Testis (tissue), 2 donors: ENCODE measurements at regions not wholly inside any gene's neighbourhood (a gene's known extent, or its start where the extent isn't known, plus 50 kb on each side); places are given as distances from the start of the nearest gene placed in this dataset.

Source experiments
- DNase-seq: peaks from one replicate; pipeline ENCODE4 v3.0.0-alpha.2; 2019
- H3K27ac ChIP-seq, 2 donors: fragments of 200-600 bp; sonication (generic); one replicate each; pipeline ENCODE4 v1.5.1; 2019
- H3K27me3 ChIP-seq: fragments of 200-600 bp; sonication (generic); one replicate; pipeline ENCODE4 v1.5.1; 2019
- H3K36me3 ChIP-seq: fragments of 200-600 bp; sonication (generic); one replicate; pipeline ENCODE4 v1.5.1; 2017; ENCODE audit warnings: low read depth; ENCODE audit errors: missing control alignments
- H3K4me1 ChIP-seq: fragments of 200-600 bp; sonication (generic); one replicate; pipeline ENCODE4 v1.5.1; 2019
- H3K4me3 ChIP-seq, 2 donors: fragments of 200-600 bp; sonication (generic); one replicate each; pipeline ENCODE4 v1.5.1; 2017 to 2019
- H3K9me3 ChIP-seq: fragments of 200-600 bp; sonication (generic); one replicate; pipeline ENCODE4 v1.5.1; 2017
- CTCF ChIP-seq, 3 experiments: fragments of 450-650 bp in 2 of 3; fragments of 200-600 bp in 1 of 3; sonication (generic) in 1 of 3; IDR thresholded peaks; one replicate each; pipeline ENCODE4 v1.5.1; 2016 to 2019; ENCODE audit warnings: antibody characterized with exemption in 3 of 3, mild to moderate bottlenecking in 2 of 3, moderate library complexity in 1 of 3
- POLR2A ChIP-seq: fragments of 450-650 bp; IDR thresholded peaks from one replicate; pipeline ENCODE4 v1.6.1; 2017; ENCODE audit warnings: antibody characterized with exemption, mild to moderate bottlenecking, moderate library complexity
- WGBS, 2 donors: methylation state at CpG; one replicate each; pipeline ENCODE4 v1.1.5; 2018; 5-methylcytosine and 5-hydroxymethylcytosine counted together
- intact Hi-C: fragments of 100-400 bp; cut with DNase I; formaldehyde crosslinking; loops from one replicate; pipeline ENCODE4 v1.15.1; 2023; ENCODE audit warnings: low total_unique reads

- no peaks in the 10 kb centered on the region for H3K36me3 ChIP-seq
- no peak for TF ChIP-seq POLR2A
- TF ChIP-seq CTCF (IDR thresholded peaks at IDR 0.05): no peak
- DNase-seq: no peak
- no peak overlapping the region for H3K4me3 ChIP-seq
- 77 to 89% methylated on average over 3 of the region's 3 CpGs for WGBS, 2 donors
- intact Hi-C loops: no loop called here
- H3K27me3 ChIP-seq: no peaks in the 10 kb centered on the region
- no peaks in the 10 kb centered on the region for H3K9me3 ChIP-seq
- H3K4me1 ChIP-seq: no peaks in the 10 kb centered on the region
- no peak overlapping the region for H3K27ac ChIP-seq
These were observed 288.5 kb downstream of the PRL start for GRCh38 chr6:22008248-22008836.

DNA sequence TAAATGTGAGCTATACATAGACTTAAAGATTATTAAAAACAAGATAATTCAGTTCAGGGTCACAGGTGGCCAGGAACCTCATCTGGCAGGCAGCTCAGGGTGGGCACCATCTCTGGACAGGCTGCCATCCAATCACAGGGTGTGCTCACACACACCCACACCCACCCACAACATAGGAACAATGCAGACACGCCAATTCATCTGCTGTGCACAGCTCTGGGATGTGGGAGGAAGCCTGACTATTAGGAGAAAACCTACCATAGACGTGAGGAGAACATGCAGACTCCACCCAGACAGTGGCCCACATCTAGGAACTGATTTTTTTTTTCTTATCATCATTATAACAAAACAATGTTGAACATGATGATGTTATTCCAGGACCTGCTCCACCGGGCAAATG, 286.7 kb downstream of the PRL start:
- no peak for DNase-seq
- TF ChIP-seq POLR2A (no peak), CTCF (IDR thresholded peaks at IDR 0.05) (no peak)
- no peak overlapping the region for H3K27ac ChIP-seq
- H3K9me3 ChIP-seq: no peaks in the 10 kb centered on the region
- WGBS, 2 donors: 49 to 54% methylated on average over 3 of the region's 3 CpGs
- no peak overlapping the region for H3K4me3 ChIP-seq
- no peaks in the 10 kb centered on the region for H3K27me3 ChIP-seq
- no peaks in the 10 kb centered on the region for H3K36me3 ChIP-seq
- no peaks in the 10 kb centered on the region for H3K4me1 ChIP-seq
- intact Hi-C loops: no loop called here

DNA sequence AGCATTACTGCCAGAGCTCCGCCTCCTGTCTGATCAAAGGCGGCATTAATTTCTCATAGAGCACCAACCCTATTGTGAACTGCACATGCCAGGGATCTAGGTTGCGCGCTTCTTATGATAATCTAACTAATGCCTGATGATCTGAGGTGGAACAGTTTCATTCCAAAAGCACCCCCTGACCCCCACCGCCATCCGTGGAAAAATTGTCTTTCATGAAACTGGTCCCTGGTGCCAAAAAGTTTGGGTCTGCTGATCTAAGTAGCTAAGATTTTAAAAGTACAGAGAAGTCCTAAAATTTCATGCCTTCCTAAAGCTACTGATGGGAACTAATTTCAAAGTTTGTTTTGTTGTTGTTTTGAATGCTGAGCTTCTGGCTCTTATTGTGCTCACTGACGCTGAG, 281.6 kb downstream of the PRL start:
- Histone ChIP-seq H3K27ac (no peak overlapping the region), H3K4me1 (no peaks in the 10 kb centered on the region), H3K27me3 (no peaks in the 10 kb centered on the region), H3K4me3 (no peak overlapping the region), H3K36me3 (no peaks in the 10 kb centered on the region), H3K9me3 (no peaks in the 10 kb centered on the region)
- intact Hi-C loops: no loop called here
- TF ChIP-seq CTCF (IDR thresholded peaks at IDR 0.05) (no peak), POLR2A (no peak)
- 39 to 53% methylated on average over 7 of the region's 7 CpGs for WGBS, 2 donors
- DNase-seq: no peak

GRCh38 chr6:22015944-22016343, 280.9 kb downstream of the PRL start:
- Histone ChIP-seq H3K27ac (no peak overlapping the region), H3K9me3 (no peaks in the 10 kb centered on the region), H3K4me1 (no peaks in the 10 kb centered on the region), H3K27me3 (no peaks in the 10 kb centered on the region), H3K36me3 (no peaks in the 10 kb centered on the region), H3K4me3 (no peak overlapping the region)
- intact Hi-C loops: no loop called here
- DNase-seq: no peak
- TF ChIP-seq CTCF (IDR thresholded peaks at IDR 0.05) (no peak), POLR2A (no peak)
- WGBS, 2 donors: 83% methylated on average over 5 of the region's 5 CpGs

DNA sequence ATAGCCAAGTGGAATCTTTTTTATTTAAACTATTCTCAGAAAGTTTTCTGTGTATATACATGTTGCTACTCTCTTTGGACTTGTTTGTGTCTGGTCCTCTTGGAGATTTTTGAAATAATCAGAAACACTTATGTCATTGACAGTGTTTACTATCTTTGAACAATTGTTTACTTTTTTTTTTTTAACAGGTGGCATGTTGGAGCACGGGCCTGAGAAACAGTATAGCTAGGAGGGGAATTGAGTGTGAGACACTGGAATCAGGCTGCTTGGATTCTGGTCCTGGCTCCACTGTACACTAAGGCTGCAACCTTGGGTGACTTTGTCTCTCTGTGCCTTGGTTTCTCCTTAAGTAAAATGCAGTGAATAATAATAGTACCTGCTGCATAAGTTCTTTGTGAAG, 279.6 kb downstream of the PRL start:
- Histone ChIP-seq H3K27ac (no peak overlapping the region), H3K36me3 (no peaks in the 10 kb centered on the region), H3K27me3 (no peaks in the 10 kb centered on the region), H3K4me3 (no peak overlapping the region), H3K9me3 (no peaks in the 10 kb centered on the region), H3K4me1 (no peaks in the 10 kb centered on the region)
- intact Hi-C loops: no loop called here
- TF ChIP-seq CTCF (IDR thresholded peaks at IDR 0.05) (no peak), POLR2A (no peak)
- no peak for DNase-seq
- WGBS, 2 donors: 47 to 50% methylated on average over 1 of the region's 1 CpG
